ENCODE measurements at regions not wholly inside any gene's neighbourhood (a gene's known extent, or its start where the extent isn't known, plus 50 kb on each side); places are given as distances from the start of the nearest gene placed in this dataset.
"Not testable (repeated sequence)": the region's sequence is repeated elsewhere in the genome, so short reads cannot be mapped to it uniquely, and the experiment has no call there.

DNA sequence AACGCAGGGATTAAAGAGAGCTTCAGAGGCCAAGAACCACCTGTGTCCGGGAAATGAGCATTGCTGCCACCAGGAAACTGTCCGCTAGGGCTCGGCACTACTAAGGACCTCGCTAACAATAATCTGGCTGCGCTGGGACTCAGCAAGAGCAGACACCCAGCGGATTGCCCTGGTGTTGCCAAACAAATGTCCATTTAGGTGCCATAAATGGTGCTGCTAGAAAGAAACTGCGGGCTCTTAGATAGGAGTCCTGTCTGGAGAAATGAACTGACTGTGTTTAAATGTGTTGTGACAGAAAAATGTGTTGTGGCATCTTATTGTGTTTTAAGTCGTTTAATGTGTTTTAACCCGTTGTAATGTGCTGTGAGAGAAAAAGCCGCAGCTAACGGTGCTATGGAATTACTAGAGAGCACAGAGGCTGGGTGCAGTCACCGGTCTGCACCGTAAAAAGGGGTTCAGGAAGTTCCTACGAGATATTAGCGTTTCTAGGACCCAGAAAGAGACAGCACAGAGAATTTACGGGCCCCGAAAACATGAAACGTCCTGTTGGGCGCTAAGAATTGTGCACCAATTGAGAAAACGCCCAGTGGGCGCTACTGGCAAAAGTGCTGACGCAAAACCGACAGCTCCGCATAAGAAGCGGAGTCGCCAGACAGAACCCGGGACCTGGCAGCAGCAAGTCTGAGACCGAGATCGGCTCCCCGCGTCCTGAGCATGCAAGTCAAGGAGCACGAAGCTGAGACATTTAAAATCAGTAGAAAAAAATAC lies 90.6 kb downstream of the ANXA2R start:
- peak; percentile 74 for DNase-seq (ENCODE audit: low spot score)

DNA sequence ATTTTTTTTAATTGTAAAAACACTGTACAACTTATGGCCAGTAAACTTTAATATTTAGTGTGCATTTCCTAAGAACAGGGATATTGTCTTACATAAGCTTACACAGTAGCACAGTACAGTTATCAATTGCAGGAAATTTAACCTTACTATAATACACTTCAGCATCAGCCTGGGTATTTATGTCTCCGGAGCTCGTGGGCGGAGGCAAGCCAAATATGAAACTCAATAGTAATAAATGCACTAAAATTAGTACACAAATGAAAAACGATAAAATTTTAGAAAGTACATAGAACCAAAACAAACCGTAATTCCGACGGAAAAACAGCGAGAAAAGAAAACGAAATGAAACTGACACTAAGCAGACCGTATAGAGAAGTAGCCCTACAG lies 91.2 kb downstream of the ANXA2R start:
- no peak for DNase-seq (ENCODE audit: low spot score)

DNA sequence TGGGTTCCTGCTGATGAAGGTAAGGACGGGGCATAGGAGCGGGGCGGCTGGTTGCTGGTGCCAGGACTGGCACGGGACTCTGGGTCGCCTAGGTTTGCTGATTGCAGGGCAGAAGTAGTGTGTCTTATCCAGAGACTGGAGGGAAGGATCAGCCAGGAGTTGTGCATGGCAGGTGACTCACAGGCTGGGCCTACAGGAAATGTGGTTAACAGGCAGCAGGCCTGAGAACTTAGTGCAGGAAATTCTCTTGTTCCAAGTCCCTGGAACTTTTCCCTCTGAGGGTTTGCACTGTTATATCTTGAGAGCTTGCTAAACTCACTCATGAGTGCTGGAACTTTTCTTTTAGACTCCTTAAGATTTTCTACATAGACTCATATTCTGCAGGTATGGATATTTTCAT lies 95.1 kb downstream of the ANXA2R start:
- DNase-seq (ENCODE audit: low spot score) = no peak

DNA sequence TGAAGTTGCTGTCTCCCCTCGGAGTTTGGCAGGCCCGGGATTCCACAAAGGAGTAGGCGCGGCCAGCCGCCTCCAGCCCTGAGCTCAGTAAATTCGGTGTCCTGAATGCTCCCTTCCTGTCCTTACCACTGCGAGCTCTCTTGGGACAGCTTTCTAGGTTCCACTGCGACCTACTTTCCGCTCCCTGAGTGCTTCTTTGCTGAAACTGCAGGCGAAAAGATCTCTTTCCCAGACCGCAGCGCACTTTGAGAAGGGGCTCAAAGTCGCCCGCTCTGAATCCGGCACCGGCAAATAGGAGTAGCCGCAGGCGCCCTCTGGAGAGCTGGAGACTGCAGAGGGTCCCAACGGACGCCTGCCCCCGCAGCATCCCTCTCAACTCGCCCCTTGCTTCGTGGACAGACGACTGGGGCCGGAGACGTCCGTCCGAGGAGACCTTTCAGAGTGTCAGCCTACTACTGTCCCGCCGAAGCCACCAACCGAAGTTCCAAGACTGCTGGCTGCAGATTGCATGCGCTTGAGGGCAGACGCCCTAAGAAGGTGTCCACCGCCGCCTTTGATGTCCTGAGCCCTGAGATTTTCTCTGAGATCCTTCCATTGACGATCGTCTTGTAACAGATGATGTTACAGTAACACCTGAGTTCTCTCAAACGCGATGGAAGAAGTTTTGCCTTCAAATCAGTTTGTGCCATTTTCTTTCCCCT lies 96.0 kb downstream of the ANXA2R start:
- no peak for DNase-seq (ENCODE audit: low spot score)

DNA sequence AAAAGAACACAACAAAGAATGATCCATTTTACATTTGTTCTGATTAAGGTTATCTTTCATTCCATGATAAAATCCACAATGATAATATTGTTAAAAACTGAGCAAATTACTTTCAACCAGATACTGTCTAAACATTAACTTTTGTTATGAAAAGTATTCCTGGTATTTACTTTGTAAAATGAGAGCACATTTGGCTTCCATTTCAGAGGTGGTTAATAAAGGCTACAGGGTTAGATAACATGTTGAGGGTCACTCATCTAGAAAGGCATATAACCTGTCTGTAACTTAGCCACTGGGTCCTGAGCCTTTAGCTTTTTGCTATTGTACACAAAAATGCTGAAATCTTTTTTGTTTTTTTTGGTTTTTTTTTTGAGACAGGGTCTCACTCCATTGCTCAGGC lies 99.3 kb downstream of the ANXA2R start:
- DNase-seq (ENCODE audit: low spot score) = no peak

DNA sequence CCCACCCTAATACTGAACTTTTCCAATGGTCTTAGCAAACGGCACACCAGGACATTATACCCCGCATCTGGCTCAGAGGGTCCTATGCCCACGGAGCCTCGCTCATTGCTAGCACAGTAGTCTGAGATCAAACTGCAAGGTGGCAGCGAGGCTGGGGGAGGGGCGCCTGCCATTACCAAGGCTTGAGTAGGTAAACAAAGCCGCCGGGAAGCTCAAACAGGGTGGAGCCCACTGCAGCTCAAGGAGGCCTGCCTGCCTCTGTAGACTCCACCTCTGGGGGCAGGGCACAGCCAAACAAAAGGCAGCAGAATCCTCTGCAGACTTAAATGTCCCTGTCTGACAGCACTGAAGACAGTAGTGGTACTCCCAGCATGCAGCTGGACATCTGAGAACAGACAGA lies 108.1 kb downstream of the ANXA2R start:
- not testable (repeated sequence) for DNase-seq (ENCODE audit: low spot score)

DNA sequence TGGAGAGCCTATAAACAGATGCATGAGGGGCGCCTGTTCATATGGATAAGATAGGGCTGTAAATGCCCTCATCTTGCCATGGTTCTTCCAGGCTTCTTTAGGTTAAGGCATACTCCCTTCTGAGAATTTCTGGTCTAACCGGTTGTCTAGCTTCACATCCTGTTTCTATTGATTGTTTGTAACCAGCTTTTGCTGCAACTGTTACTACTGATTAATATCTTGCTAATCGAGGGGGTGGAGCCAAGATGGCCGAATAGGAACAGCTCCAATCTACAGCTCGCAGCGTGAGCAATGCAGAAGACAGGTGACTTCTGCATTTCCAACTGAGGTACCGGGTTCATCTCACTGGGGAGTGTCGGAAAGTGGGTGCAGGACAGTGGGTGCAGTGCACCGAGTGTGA lies 108.7 kb downstream of the ANXA2R start:
- DNase-seq (ENCODE audit: low spot score) = not testable (repeated sequence)

DNA sequence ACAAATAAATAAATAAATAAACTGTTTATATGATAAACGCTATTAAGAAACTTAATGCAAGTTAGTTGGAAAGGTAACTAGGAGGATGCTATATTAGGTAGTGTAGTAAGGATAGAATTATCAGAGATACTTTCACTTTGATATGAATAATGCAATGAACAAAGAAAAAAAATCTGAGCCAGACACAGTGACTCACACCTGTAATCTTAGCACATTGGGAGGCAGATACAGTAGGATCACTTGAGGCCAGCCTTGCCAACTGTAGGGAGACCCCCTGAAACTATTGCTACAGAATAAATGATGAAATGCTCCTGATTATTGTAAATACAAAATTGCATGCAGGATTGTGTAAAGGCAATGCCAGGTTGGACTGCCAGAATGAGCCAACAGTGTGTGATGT lies 109.2 kb downstream of the ANXA2R start:
- DNase-seq (ENCODE audit: low spot score) = no peak

DNA sequence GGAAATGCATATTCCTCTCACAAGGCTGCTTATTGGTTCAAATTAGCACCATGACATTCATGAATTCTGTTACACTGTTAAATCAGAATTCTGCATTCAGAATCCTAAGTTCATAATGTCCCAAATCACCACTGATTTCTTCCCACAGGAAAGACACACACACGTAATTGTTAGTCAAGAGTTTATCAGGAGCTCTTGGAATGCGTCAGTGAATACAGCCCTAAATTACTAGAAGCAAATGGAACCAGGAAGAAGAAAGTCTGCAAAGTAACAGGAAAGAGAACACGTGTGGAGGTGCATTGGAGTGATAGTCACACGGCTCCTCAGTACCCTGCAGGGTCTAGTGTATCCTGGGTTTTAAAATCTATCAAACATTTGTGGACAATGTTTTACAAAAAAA lies 110.2 kb downstream of the ANXA2R start:
- DNase-seq (ENCODE audit: low spot score) = no peak

DNA sequence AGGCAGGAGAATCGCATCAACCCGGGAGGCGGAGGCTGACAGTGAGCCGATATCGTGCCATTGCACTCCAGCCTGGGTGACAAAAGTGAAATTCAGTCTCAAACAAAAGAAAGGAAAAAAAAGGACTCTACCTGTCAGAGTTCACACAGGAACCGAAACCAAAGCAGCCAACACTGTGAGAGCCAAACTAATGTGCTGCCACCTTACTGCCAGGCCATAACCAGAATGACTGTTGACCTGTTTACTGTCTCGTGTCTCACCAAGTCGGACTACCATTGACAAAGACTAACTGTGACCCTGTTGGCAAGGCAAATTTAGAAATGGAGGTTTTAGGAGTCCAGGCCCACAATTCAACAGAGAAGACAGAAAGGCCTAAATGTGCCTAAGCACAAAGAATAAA lies 112.4 kb downstream of the ANXA2R start:
- no peak for DNase-seq (ENCODE audit: low spot score)

DNA sequence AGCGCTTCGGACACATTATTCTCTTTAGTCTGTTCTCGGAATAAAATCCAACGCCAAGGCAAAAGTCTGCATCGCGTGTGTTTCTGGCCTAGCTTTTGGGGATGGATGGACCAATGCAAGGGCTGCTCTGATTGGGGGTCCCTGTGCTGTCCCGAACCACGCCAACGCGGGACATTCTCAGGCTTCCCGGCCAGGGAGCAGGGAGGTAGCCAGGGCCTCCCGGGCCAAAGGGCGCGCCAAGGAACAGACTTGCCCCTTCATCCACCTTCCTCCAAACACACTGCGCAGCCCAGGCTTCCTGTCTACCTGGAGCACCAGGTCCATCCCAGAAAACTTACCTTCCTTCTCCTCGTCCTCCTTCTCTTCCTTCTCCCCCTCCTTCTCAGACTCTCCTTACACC lies 113.0 kb upstream of the SELENOP start:
- DNase-seq (ENCODE audit: low spot score) = no peak

DNA sequence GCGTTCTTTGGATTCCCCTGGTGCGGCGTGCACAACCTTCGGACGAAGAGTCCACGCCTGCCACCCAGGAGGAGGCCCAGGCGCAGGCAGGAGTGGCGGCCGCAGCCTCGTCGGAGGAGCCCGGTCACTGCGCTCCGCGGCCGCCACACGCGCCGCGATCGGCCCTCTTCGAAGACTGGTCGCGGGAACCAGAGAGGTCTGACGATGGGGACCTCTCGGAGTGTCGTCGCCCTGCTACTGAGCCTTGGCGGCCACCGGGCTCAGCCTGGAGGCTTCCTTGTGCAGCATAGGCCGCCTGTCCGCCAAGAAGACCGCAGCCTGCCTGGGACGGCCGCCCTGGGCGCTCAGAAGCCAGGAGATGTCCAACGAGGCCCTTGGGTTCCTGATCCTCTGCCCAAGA lies 112.5 kb upstream of the SELENOP start:
- no peak for DNase-seq (ENCODE audit: low spot score)

DNA sequence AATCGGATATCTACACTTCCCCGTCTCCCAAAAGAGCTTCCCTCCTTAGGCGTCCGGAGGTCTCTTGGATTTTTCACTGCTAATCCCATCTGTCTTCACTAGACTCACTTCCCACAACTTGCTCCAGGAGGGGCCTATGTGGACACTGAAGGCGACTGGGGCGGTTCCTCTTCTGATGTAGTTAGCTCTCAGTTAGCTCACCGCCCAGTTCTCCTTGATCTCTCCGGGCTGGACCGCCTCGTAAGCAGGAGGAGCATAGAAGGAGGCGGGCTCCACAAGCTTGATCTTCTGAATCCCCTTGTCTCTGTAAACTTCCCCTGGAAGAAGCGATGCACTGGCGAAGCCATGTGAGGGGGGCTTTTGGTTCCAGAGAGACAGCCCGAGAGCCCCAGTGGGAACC lies 112.0 kb upstream of the SELENOP start:
- DNase-seq (ENCODE audit: low spot score) = no peak

DNA sequence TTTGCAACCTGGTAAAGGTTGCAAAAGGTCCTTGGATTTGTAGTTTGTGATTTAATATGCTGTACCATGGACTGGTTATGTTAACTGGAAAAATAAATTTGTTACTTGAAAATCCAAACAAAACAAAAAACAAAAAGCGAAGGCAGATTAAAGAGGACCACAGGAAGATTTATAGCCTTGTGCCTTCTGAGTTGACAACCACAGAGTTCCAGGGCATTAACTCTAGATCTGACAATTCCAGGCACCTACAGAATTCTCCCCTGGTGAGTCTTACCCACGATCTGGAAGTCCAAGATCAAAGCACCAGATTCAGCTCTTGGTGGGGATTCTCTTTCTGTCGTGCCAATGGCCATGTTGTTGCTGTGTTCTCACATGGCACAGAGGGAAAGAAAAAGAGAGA lies 107.9 kb upstream of the SELENOP start:
- no peak for DNase-seq (ENCODE audit: low spot score)

DNA sequence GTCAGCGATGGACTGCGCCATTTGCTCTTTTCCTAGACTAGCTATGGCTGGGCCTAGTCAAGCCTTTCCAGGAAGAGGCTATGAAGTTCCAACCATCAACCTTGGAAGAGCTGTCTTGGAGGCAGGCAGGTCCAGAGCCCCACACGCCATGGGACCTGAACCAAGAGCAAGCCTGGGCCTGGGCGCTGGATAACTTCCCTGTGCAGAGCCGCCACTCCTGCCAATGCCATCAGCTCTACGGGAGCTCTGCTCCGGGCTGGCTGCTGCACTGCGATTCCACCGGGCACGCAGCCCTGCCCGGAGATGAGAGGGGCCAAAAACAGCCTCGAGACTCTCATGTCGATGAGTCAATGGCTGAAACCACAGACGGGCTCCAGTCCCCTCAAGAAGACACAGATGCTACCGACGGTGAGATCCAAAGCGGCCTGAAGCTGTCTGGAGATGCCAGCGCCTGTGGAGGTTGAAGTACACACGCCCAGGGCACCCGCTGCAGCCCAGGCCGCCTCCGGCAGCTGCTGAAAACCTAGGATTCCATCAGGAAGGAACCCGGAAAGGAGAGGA lies 103.7 kb upstream of the SELENOP start:
- DNase-seq (ENCODE audit: low spot score) = no peak

DNA sequence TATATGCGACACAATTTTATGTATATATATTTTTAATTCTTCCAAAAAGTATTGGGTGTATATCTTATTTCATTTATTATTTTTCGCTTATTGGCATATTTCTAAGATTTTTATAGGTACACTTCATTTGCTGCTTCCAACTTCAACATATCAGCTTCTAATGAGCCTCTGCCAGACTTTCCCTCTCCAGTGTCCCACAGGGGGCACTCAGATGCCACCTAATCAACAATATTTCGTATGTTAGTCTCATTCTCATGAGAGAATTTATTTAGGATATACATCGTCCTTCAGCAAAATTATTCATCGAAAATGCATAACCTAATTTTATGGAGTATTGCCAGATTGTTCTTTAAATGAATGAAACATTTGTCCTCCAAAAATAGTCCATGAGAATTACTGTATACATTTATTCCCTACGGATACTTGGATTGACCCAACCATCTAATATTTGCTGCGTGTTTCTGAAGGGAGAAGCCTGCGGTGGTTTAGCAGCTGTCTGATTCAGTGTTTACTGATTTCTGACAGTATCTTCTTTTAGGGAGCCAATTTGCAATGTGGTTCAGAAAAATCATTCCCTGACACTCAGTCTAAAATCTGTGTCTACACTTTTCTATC lies 100.6 kb upstream of the SELENOP start:
- DNase-seq (ENCODE audit: low spot score) = peak; percentile 5

DNA sequence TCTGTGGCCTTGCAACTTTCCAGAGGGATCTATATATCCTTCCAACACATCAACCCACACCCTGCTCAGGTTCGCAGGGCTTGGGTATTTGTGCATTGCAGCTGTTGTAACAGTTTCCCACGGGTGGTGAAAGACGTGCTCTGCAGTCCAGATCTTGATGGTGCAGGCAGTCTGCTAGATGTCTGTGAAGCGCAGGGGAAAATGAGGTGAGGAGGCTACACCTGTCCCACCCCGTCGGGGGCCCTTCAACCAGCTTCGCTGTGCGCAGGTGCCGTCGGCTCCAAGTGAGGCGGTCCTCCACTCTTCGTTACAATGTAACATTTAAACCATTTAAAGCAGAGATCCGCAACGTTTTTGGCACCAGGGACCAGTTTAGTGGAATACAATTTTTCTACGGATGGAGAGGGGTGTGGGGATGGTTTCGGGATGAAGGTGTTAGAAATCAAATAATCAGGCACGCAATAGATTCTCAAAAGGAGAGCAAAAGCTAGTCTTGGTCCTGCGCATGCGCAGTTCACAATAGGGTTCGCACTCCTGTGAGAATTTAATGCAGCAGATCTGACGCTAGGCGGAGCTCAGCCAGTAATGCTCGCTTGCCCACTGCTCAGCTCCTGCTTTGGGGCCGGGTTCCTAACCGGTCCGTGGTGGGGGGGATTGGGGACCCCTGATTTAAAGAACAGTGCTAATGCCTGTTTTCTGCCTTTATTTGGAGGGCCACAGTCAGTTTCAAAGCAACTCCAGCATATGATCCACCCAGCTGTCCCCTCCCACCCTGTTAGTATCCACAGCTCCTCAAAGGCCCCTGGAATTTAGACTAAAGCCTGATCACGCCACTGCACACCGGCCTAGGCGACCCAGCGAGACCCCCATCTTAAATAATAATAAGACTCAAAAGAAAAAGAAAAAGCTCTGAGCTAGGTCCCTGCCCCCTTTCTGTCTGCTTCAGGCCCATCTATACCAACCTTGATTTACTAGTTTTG lies 97.1 kb upstream of the SELENOP start:
- DNase-seq (ENCODE audit: low spot score) = peak; percentile 93

DNA sequence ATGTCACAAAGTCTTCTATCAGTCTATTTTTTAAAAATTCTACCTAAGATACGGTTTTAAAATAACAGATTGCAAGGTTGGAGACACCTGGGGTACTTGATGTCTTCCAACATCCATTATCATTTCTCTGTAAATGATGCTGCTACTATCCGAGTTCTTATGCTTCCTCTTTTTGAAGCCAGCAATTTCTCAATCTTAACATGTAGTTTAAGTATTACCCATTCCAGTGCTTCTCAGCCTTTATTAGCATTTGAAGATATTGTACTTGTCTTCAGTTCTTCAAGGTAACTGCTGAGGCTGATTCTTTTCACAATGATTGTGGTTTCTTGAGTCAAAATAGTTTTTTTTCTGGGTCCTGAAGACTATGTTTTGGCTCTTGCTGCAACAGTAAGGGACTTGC lies 96.4 kb upstream of the SELENOP start:
- no peak for DNase-seq (ENCODE audit: low spot score)

DNA sequence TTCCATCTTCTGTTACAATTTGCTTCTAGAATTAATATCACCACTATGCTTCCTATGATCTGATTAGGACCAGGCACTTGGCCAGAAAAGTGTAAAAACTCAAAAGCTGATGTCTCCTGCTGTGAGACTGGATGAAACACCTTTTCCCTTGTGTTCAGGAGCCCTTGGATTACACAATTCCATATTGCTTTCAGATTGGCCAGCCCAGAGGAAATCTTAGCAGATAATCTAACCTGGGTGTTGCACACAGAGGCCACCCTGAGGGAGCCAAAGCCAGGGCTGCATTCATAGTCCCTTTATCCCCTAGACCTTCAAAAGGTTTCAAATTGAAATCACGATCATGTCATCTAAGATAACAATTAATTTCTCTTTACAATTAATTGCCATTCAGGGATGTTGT lies 94.1 kb upstream of the SELENOP start:
- DNase-seq (ENCODE audit: low spot score) = no peak

DNA sequence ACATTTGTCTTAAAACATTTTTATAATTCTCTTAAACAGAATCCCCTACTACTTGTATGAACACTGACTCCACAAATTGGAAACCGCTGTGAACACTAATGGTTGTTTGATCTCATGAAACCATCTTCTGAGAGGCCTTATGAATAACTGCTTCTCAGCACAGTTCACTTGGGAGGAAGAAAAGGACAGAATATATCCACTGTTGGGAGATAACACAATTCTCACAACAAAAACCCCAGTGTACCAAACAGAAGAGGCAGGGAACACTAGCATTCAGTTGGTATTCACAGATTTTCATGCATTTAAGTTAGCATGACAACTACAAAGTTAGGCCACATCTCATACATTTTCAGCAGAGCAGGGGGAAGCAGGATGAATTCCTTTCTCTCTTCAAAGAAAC lies 89.0 kb upstream of the SELENOP start:
- no peak for DNase-seq (ENCODE audit: low spot score)

DNA sequence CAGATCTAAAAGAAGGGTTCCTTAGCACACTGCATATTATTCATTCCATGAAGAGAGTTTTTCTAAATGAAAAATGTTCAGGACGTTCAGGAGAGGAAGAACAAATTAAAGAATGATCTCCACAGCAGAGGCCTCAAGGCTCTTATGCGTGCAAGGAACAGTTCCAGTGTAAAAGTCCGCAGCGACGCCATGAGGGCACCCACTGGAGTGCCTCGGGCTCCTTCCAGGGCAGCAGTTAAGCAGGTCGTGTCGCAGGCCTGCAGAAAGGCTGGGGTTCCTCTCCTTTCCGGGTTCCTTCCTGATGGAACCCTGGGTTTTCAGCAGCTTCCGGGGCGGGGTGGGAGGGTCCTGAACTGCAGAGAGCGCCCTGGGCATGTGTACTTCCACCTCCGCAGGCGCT lies 87.1 kb upstream of the SELENOP start:
- no peak for DNase-seq (ENCODE audit: low spot score)

DNA sequence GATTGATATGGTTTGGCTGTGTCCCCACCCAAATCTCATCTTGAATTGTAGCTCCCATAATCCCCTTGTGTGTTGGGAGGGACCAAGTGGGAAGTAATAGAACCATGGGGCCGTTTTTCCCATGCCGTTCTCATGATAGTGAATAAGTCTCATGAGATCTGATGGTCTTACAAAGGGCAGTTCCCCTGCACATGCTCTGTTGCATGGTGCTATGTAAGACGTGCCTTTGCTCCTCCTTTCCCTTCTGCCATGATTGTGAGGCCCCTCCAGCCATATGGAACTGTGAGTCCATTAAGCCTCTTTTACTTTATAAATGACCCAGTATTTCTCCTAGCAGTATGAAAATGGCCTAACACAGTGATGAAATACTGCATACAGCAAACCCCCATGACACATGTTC lies 84.8 kb upstream of the SELENOP start:
- no peak for DNase-seq (ENCODE audit: low spot score)

All from activated CD4-positive, alpha-beta T cell treated with anti-CD3 and anti-CD28 coated beads, Interleukin-2, Interleukin-4, amounts not matched to agents 100 ng/mL and 50 ng/mL, durations not matched to agents 16 hours and 8 hours (primary cell).